T-helper 1 cell treated with Interleukin-12 subunit alpha and Interleukin-12 subunit beta and Interleukin-4 antibody, amounts not matched to agents 30 ng/mL and 1 ng/mL, for 36 hours (primary cell): ENCODE measurements at regions not wholly inside any gene's neighbourhood (a gene's known extent, or its start where the extent isn't known, plus 50 kb on each side); places are given as distances from the start of the nearest gene placed in this dataset.
"Not testable (repeated sequence)": the region's sequence is repeated elsewhere in the genome, so short reads cannot be mapped to it uniquely, and the experiment has no call there.

Experiments
- intact Hi-C: fragments of 100-400 bp; cut with micrococcal nuclease; formaldehyde crosslinking; loops from one replicate; pipeline ENCODE4 v1.15.1; 2024

- intact Hi-C loops = no loop called here
These were observed 149.1 kb upstream of the NRG3 start for GRCh38 chr10:81725851-81726250.

DNA sequence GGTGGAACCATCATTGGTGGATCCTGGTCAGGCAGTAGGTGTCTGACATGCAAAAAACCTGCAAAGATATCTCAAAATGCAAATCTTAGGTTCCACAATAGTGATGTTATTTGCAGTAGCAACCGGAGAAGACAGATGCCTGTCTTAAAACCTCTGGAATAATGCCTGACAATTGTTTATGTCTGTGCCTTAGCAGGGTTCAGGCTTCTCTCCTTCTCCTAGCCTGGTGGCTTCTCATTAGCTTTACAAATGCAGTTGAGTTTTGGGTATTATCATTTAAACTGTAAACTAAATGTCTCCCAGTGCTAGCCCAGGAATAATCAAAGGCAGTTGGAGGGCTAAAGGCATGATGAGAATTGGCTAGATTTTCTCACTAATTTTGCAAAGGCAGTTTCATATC, 146.3 kb upstream of the NRG3 start:
- intact Hi-C loops = no loop called here

GRCh38 chr10:81730891-81731290, 144.1 kb upstream of the NRG3 start:
- intact Hi-C loops = no loop called here

DNA sequence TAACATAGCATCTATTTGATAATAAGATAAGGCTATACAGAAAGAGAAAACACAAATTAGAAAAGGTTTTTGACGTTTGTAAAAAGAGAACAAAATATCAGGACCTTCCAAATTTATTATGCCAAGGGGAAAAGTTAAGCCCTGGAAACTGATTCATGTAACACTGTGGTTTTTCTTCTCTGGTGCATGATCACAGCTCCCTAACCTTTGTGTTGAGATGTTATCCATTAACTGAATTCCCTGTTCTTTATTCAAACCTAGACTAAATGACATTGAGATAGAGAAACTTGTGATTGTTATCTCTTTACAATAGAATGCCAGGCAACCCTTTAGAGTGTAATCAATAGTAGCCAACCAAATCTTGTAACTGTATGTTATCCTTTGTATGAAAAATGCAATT, 141.5 kb upstream of the NRG3 start:
- intact Hi-C loops = no loop called here

GRCh38 chr10:81735167-81735566, 139.8 kb upstream of the NRG3 start:
- intact Hi-C loops = not testable (repeated sequence)

DNA sequence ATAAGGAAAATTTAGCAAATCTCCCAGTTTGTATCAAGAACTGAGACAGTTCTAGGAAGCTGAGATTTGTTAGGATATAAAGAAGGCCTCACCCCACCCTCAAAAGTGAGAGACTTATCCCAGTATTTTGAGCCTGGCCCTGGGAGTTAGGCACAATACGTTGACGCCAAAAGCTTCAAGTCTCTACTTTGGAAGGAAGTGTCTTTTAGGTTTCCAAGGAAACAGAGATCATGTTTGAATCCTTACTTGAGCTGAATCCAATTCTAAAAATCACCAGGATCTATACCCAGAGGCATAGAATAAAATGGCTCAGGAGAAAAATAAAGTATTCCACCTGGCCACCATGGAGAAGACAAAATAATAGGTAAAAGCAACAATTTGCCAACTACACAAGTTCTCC, 115.9 kb upstream of the NRG3 start:
- intact Hi-C loops = no loop called here

GRCh38 chr10:81784111-81784597, 90.8 kb upstream of the NRG3 start:
- intact Hi-C loops = no loop called here

- intact Hi-C loops = no loop called here
These were observed 82.3 kb upstream of the NRG3 start for GRCh38 chr10:81792729-81793128.

DNA sequence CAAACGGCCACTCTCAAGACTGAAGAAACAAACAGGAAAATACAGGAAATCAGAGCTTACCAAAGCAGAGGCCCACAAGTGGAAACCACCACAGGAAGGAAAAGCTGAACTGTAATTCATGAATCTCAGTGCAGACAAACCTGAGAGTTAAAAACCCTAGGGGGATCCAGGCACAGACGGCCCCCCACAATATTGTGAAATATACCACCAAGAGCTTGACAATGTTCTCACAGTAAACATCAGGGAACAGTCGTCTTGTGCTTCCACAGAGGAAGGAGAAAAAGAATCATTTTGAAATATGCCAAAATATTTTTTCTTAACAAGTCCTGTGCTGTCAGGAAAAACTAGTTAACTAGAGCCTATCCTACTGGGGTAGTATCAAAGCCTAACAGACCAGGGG, 68.2 kb upstream of the NRG3 start:
- intact Hi-C loops = no loop called here

- intact Hi-C loops = no loop called here
These were observed 60.2 kb upstream of the NRG3 start for GRCh38 chr10:81814842-81815241.

GRCh38 chr10:81817596-81818170, 57.3 kb upstream of the NRG3 start:
- intact Hi-C loops = no loop called here

DNA sequence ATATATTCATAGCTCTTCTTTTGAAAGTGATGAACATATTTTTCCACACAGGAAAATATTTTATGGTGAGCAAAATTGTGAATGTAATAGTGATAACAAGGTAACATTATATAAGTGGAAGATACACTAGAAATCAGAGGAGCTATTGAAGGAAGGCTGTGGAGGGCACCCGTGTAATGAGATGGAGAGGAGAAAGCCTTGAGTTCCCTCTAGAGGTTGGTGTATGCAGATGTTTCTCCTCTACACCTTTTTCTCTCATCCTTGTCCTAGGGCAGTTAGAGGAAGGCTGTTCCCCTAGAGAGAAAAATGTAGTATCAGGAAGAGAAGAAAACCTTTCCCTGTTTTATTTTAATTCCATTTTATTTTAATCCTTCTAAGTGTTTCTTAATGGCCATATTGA, 54.6 kb upstream of the NRG3 start:
- intact Hi-C loops = no loop called here
